Hematopoietic multipotent progenitor cell treated with erythropoietin and hydrocortisone succinate and interleukin-3 and kit ligand, for 6 days (in vitro differentiated cells): ENCODE measurements at regions not wholly inside any gene's neighbourhood (a gene's known extent, or its start where the extent isn't known, plus 50 kb on each side); places are given as distances from the start of the nearest gene placed in this dataset.

Source experiments
- DNase-seq: peaks from one replicate; pipeline ENCODE4 v3.0.0-alpha.2; 2015

GRCh38 chr5:4773827-4774317 is 366.3 kb upstream of the ADAMTS16 start:
- no peak for DNase-seq

DNA sequence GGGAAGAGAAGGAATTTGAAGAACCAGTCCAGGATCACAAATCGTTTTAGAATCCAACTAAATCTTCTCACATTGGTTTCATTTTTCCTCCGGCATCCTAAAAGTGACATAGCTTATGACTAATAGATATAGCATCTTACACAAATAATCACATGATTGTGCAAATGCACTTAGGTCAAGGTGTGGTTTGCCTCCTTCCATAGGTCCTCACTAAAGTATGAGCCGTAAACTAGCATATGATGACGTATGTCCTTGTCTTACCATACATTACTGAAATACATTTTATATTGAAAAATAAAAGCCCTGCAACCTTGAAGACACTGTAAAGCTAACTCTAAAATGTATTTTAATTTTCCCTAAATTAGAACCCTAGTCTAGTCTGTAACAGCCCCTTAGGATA is 362.7 kb upstream of the ADAMTS16 start:
- DNase-seq = no peak

DNA sequence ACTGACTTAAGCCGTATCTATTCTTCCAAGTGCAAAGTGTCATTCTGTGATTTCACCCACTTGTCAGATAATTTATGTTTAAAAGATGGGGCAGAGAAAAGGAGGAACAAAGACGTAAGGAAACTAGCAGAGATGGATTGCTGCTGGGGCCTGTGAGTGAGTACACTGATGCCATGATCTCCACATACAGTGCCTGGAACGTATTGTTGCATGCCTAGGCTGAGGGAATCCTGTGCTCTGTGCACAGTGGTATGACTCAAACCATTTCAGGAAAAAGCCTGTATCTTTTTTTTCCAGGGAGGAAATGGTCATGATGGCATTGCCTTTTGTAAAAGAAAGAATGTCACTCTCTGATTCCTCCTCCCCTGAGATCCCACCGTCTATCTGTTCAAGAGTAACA is 359.5 kb upstream of the ADAMTS16 start:
- no peak for DNase-seq

DNA sequence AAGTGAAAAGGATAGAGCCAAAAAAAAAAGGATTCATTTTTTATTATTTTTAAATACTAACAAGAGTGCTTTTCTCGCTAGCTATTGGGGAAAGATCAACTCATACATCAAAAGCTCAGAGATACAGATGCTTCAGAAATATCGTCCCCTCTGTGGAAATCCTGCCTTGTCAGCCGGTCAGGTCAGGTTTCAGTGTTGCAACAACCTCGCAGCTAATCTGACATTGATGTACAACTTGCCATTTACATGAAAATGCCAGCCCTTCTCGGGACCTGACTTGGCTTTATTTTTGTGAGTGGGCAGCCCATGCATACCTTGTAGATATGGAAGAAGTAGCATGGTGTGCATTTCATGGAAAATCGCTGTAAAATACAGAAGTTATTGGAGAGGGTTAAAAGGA is 358.8 kb upstream of the ADAMTS16 start:
- DNase-seq = no peak

DNA sequence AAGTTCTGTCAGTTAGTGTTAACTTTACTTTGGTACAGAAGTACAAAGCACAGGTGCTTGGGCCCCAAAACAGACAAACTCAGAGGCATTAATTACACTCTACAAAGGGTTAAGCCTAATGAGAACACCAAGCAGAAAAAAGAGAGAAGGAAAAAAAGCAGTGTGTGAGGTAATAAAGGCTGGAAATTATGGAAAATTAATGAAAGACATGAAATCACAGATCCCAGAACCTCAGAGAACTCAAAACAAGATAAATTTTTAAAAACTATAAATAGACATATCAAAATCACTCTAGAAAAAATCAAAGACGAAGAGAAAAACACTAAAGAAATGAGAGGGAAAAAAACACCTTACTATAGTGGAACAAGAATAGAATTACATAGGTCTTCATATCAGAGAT is 354.2 kb upstream of the ADAMTS16 start:
- no peak for DNase-seq

- no peak for DNase-seq
These were observed 342.7 kb upstream of the ADAMTS16 start for GRCh38 chr5:4797445-4797844.

DNA sequence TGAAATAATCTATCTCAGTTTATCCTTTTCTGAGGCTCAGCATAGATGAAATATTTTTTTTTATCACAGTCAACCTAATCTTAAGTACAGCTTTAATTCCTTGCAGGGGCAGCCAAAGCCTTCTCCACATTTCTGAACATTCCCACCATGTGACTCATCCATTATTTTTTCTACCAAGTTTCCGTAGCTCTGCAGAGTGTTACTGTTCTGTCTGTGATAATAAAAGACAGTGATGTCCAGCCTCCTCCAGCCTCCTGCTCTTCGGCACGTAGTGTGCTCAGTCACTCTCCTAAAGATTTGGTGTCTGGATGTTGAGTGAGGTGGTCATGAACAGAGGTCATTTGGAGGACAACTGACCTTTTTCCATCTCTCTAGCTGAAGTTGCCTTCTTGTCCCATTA is 338.1 kb upstream of the ADAMTS16 start:
- DNase-seq = no peak

GRCh38 chr5:4804691-4805360 is 335.3 kb upstream of the ADAMTS16 start:
- DNase-seq = no peak

DNA sequence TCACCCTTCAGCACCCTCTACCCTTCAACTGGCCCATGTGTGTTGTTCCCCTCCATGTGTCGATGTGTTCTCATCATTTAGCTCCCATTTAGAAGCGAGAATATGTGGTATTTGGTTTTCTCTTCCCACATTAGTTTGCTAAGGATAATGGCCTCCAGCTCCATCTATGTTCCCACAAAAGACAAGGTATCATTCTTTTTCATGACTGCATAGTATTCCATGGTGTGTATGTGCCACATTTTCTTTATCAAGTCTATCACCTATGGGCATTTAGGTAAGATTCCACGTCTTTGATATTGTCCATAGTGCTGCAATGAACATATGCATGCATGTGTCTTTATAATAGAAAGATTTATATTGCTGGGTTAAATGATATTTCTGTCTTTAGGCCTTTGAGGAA is 325.1 kb upstream of the ADAMTS16 start:
- DNase-seq = no peak

DNA sequence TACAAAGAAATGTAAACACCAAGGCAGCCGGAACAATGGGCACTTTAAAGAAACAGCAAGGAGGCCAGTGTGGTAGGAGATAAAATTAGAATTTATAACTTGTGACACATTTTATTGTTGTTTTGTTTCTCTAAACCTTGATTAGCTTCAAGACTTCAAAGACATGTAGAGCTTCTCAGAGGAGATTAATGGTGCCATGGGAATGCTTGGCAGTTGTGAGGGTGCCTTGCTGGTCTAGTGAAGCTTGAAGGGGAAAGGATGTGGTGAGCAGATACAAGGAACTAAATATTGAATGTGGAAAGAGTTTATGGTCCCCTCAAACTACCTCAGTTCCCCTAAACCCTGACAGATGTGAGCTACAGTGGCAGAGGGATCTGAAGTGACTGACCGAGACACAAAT is 322.4 kb upstream of the ADAMTS16 start:
- DNase-seq = no peak

DNA sequence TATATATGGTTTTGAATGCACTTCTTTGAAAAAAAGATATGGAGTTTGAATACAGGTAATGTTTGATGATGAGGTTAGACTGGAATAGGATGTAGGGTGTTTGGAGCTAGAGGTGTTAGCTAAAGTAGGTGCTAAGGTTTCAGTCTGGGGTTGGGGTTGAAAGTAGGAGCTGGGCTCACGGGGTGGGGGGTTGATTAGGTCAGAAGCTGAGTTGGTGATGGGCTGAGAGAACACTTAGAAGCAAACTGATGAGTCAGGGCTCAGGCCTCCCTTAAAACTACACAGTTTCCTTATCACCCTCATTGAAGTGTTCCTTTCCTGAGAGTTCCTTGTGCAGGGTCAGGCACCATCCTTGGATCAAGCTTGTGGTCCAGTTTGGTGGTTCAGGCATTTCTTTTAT is 308.8 kb upstream of the ADAMTS16 start:
- no peak for DNase-seq

- DNase-seq = no peak
These were observed 307.7 kb upstream of the ADAMTS16 start for GRCh38 chr5:4832471-4832870.

DNA sequence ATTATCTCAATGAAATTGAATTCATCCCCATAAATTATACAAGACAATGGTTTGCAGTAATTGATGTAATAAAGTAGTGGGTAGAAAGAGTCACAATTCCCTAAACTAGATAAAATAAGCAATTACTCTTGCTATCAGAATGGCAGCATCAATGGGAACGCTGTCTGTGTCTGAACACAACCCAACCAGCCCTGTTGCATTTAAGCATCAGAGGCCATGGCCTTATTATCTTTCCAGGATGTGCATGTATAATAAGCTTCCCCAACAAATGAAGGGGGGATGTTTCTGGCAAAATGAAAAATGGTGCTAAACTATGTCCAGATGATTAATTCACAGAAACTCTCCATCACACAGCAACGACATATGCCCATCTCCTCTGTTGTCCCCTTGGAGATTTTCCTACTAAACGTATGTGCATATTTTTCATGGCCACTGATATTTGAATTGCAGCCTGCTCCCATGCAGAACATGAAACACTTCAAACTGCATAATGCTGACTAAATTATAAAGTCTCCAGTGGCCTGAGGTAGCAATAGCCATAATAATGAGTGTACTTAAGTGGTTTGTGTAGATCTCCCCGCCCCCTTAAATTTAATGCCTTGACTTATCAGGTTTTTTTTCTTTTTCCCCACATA is 306.9 kb upstream of the ADAMTS16 start:
- DNase-seq = no peak

- DNase-seq = no peak
These were observed 302.6 kb upstream of the ADAMTS16 start for GRCh38 chr5:4837489-4838058.

DNA sequence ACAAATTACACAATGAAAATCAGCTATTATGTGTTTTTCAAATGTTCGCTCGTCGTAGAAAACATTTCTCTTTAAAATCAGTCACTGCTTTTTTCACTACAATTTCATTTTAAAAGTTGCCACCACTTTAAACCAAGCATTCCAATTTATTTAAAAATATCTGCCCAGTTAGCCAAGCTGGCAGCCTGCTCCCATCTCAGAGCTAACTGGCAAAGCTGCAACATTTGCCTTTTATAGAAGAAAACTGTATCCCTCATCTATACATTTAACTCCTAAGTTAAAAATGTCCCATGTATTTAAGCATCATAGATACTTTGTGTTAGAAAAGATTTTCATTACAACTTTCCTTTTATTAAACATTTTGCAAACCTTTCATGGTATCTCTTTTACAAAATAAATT is 294.9 kb upstream of the ADAMTS16 start:
- no peak for DNase-seq

DNA sequence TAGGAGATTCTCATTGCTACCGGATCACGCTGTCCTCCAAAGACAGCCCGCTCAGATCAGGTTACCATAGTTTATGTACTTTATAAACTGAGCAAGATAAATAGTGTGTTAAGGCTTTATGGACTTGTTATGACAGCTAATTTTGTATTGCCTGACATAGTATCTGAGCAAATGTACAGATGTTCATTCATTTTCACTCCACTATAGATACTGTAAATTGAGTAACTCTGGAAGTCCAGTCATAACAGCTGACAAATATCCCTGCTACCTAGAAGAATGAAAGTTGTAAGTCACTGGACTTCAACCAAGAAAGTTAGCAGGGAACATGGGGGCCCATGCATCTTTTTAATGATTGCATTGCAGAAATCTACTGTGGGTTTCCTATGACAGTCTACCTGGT is 292.4 kb upstream of the ADAMTS16 start:
- no peak for DNase-seq

DNA sequence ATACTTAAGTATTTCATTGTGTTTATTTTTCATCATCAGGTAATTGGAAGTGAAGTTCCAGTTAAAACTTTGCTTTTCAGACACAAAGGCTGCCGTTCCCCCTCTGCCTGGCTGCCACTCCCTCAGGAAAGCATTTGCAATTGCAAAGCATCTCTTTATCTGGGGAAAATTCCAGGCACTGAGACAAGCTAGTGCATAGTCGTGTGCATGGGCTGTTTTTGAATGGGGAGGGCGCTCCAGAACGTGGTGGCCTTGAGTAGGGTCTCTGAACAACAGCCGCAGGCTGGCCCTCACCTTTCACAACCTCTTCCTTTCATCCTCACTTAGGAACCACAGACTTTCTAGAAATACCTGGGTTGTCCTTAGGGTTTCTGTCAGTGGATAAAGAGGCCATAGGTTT is 285.1 kb upstream of the ADAMTS16 start:
- DNase-seq = no peak

GRCh38 chr5:4855880-4856279 is 284.2 kb upstream of the ADAMTS16 start:
- no peak for DNase-seq

DNA sequence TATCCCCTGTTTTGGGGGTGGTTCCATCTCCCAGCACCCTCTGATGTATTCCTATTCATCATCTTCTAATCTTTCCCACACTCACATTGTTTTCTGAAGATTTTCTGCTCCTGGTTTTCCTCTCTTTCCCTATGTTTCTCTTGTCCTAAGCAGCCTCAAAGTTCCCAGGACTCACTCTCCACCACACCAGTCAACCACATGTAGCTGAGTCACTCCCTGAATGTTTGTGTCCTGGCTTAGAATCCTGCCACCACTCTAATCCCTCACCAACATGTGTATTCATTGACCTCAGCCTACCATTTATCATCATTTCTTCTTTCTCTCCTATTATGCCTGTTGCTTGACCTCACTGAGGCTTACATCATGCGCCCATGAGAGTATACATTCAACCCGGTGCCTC is 282.4 kb upstream of the ADAMTS16 start:
- DNase-seq = no peak

DNA sequence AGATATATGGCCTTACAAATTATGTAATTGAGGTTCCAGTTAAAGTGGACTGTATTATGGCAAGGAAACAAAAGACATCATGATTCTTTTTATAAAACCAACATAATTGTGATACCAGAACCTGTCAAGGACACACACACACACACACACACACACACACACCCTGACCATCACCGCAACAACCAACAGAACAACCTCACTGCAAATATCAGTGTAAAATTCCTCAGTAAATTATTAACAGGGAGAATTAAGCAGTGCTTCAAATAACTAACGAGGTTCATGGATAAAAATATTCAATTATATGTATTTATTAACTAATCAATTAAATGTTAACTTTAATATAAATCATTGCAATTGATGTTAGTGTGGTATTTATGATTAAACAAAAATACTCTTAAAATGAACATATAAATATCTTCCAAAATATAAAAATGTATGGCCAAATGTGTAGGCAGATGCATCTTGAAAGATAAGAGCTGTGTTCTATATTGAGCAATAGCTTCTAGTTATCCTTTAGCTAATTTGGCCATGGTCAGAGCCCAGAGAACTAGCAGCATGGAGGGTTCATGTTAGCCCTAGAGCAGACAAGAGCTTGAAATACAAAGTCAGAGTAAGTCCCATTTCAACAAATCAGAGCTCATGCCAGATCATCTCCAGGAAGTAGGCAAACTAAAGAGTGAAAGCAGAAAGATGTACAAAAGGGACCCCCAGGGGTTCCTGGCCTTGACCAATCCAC is 280.5 kb upstream of the ADAMTS16 start:
- no peak for DNase-seq

GRCh38 chr5:4860631-4861030 is 279.5 kb upstream of the ADAMTS16 start:
- DNase-seq = no peak

- peak; percentile 61 for DNase-seq
These were observed 277.6 kb upstream of the ADAMTS16 start for GRCh38 chr5:4862500-4862899.

DNA sequence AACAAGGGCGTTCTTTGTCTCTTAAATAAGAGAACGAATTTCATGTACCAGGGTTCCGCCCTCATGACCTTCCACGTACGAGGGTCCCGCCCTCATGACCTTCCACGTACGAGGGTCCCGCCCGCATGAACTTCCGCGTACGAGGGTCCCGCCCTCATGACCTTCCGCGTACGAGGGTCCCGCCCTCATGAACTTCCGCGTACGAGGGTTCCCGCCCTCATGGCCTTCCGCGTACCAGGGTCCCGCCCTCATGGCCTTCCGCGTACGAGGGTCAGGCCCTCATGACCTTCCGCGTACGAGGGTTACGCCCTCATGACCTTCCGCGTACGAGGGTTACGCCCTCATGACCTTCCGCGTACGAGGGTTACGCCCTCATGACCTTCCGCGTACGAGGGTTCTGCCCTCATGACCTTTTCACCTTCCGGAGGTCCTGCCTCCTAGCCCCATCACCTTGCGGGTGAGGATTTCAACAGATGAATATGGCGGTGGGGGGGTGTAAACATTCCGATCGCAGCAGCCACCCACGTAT is 273.9 kb upstream of the ADAMTS16 start:
- no peak for DNase-seq

DNA sequence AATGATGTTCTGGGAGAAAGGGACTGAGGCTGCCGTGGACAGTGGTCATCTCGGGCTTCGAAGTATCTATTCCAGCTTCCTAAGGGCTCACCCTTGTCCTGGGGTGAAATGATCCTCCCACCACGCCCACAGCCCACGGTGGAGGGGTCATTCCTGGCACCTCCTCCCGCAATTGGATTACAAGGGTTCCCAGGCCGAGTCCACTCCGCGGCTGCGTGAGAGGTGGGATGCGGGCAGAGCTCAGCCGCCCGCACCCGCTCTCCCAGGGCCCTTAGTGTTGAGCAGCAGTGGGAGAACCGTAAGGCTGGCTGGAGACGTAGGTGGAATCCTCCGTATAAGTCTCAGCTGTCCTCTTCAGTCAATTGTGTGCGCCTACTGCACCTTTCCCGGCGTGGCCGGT is 273.3 kb upstream of the ADAMTS16 start:
- DNase-seq = no peak
